GM12878 (cell line): ENCODE measurements at regions not wholly inside any gene's neighbourhood (a gene's known extent, or its start where the extent isn't known, plus 50 kb on each side); places are given as distances from the start of the nearest gene placed in this dataset.
"Not testable (repeated sequence)": the region's sequence is repeated elsewhere in the genome, so short reads cannot be mapped to it uniquely, and the experiment has no call there.

Experiments
- ATAC-seq: fragments of 200-7000 bp; cut with Tn5 transposase; 3 replicates; pipeline ENCODE4 v1.9.1; 2020; ENCODE audit warnings: mild to moderate bottlenecking, moderate library complexity
- BruUV-seq: library from RNA; stranded (reverse); fragments of 400-500 nt; replicated peaks from 2 replicates; lab custom pipeline; 2021; lab: Mats Ljungman, UMichigan
- CTCF ChIA-PET: fragments of 300-600 bp; sonication (Branson Sonifier 250); formaldehyde crosslinking; extraction: SDS; loops from one replicate; lab custom pipeline; 2021; ENCODE audit warnings: inconsistent platforms; lab: Yijun Ruan, JAX
- POLR2A ChIA-PET: fragments of 350-600 bp; formaldehyde crosslinking; extraction: SDS; loops from one replicate; lab custom pipeline; 2021; ENCODE audit warnings: inconsistent platforms; lab: Charles Lee
- RAD21 ChIA-PET: fragments of 300-600 bp; sonication (Branson Sonifier 250); formaldehyde crosslinking; loops from one replicate; lab custom pipeline; 2023; ENCODE audit warnings: antibody characterized with exemption; ENCODE audit not compliant: unreplicated experiment; lab: Charles Lee
- SMC1A ChIA-PET: fragments of 300-600 bp; sonication (Branson Sonifier 250); formaldehyde crosslinking; loops from one replicate; lab custom pipeline; 2023; ENCODE audit not compliant: unreplicated experiment, uncharacterized antibody; lab: Charles Lee
- DNase-seq: peaks from one replicate; pipeline ENCODE4 v3.0.0-alpha.2; 2011; ENCODE audit warnings: low read depth, low spot score
- FAIRE-seq: peaks from 3 replicates; lab custom pipeline; 2011; peaks lifted over from hg19 to GRCh38; lab: Jason Lieb, UNC
- H2AFZ ChIP-seq: 2 replicates; pipeline ENCODE4 v1.6.0; 2011; ENCODE audit warnings: low read depth, low read length, control low read depth; ENCODE audit not compliant: control insufficient read depth
- H3K27ac ChIP-seq: 2 replicates; pipeline ENCODE4 v1.5.1; 2011; ENCODE audit warnings: control low read depth; ENCODE audit not compliant: control insufficient read depth, insufficient read depth
- H3K27me3 ChIP-seq, 2 experiments: replicated peaks in 1 of 2; 2 replicates each; pipeline versions ENCODE4 v1.6.0 to v1.6.1; 2011; ENCODE audit warnings: low read length in 1 of 2; ENCODE audit not compliant: control insufficient read depth in 2 of 2, insufficient read depth in 2 of 2
- H3K36me3 ChIP-seq, 2 experiments: 2 replicates each; pipeline ENCODE4 v1.5.1; 2011; ENCODE audit warnings: low read length in 1 of 2; ENCODE audit not compliant: control insufficient read depth in 2 of 2, insufficient read depth in 2 of 2
- H3K4me1 ChIP-seq: 2 replicates; pipeline ENCODE4 v1.6.1; 2011; ENCODE audit warnings: mild to moderate bottlenecking, low read length, moderate library complexity, mixed read lengths; ENCODE audit not compliant: control insufficient read depth, insufficient read depth
- H3K4me2 ChIP-seq: 2 replicates; pipeline ENCODE4 v1.6.0; 2011; ENCODE audit warnings: control low read depth; ENCODE audit not compliant: control insufficient read depth, insufficient read depth
- H3K4me3 ChIP-seq: fragments of 200-600 bp; sonication (generic); 2 replicates; pipeline ENCODE4 v1.5.1; 2016
- H3K79me2 ChIP-seq: 2 replicates; pipeline ENCODE4 v1.6.0; 2011; ENCODE audit warnings: low read length; ENCODE audit not compliant: control insufficient read depth, insufficient read depth
- H3K9ac ChIP-seq: 2 replicates; pipeline ENCODE4 v1.8.0; 2011; ENCODE audit warnings: low read length, control low read depth, mixed read lengths; ENCODE audit not compliant: control insufficient read depth, insufficient read depth
- H3K9me3 ChIP-seq: replicated peaks from 3 replicates; pipeline ENCODE4 v1.5.1; 2011; ENCODE audit warnings: mild to moderate bottlenecking, low read length; ENCODE audit not compliant: control insufficient read depth, insufficient read depth
- H4K20me1 ChIP-seq: 2 replicates; pipeline ENCODE4 v1.6.0; 2011; ENCODE audit not compliant: control insufficient read depth, insufficient read depth
- ETV6 ChIP-seq, 2 experiments: fragments of 450-650 bp in 1 of 2; IDR thresholded peaks in 1 of 2; conservative IDR thresholded peaks in 1 of 2; 2 replicates each; pipeline ENCODE4 v1.6.1; 2014; ENCODE audit warnings: antibody characterized with exemption in 1 of 2, borderline replicate concordance in 1 of 2, low read depth in 1 of 2, mild to moderate bottlenecking in 1 of 2, moderate library complexity in 1 of 2
- NFXL1 ChIP-seq: fragments of 450-650 bp; IDR thresholded peaks from 2 replicates; pipeline ENCODE4 v1.6.1; 2017; ENCODE audit warnings: antibody characterized with exemption, mild to moderate bottlenecking, borderline replicate concordance
- WGBS: methylation state at CpG from one replicate; pipeline ENCODE4 v1.1.6; 2016; ENCODE audit warnings: low lambda C conversion rate; ENCODE audit not compliant: insufficient replicate concordance, insufficient coverage; ENCODE audit errors: missing lambda C conversion rate; 5-methylcytosine and 5-hydroxymethylcytosine counted together
- in situ Hi-C: fragments of 300-500 bp; cut with MboI; formaldehyde crosslinking; loops from 9 replicates; pipeline ENCODE4 v1.14.3; 2018; ENCODE audit warnings: mixed read lengths
- intact Hi-C: fragments of 100-400 bp; cut with micrococcal nuclease; formaldehyde crosslinking; loops from one replicate; pipeline ENCODE4 v1.14.2; 2022; ENCODE audit not compliant: unreplicated experiment

- BruUV-seq, result not testable (repeated sequence)
Observed at GRCh38 chr17:62137734-62138624, 72.9 kb upstream of the MED13 start.

GRCh38 chr17:62137013-62137733, 72.1 kb upstream of the MED13 start:
- in situ Hi-C loops, H3K4me2 ChIP-seq, H3K79me2 ChIP-seq, H3K9ac ChIP-seq, FAIRE-seq, RAD21 ChIA-PET, BruUV-seq, ATAC-seq, intact Hi-C loops, SMC1A ChIA-PET, H3K27me3 ChIP-seq, H3K36me3 ChIP-seq, H3K4me3 ChIP-seq, H4K20me1 ChIP-seq, DNase-seq, CTCF ChIA-PET, H3K4me1 ChIP-seq, H2AFZ ChIP-seq, H3K9me3 ChIP-seq, H3K27ac ChIP-seq: not testable (repeated sequence)
- WGBS, result 89% methylated on average over 40 of the region's 40 CpGs
- POLR2A ChIA-PET, result interaction anchor here (0.6 kb wide), 1 partner anchor 907 kb away, joined by 3 read pairs; no protein-coding TSS in a partner anchor

More at GRCh38 chr17:62137734-62138624, 72.9 kb upstream of the MED13 start:
- H3K79me2 ChIP-seq, H4K20me1 ChIP-seq, intact Hi-C loops, DNase-seq, H3K4me3 ChIP-seq, POLR2A ChIA-PET, RAD21 ChIA-PET, H3K27me3 ChIP-seq, CTCF ChIA-PET, H3K4me1 ChIP-seq, FAIRE-seq, H3K36me3 ChIP-seq, ATAC-seq, in situ Hi-C loops, H3K9me3 ChIP-seq, SMC1A ChIA-PET, H3K27ac ChIP-seq, H2AFZ ChIP-seq, H3K9ac ChIP-seq: not testable (repeated sequence)
- H3K4me2 ChIP-seq, result 0 out of 2 replicates have a peak overlapping the region, but pooled peaks have one; percentile 30
- 57% methylated on average over 75 of the region's 92 CpGs for WGBS
- TF ChIP-seq NFXL1, result peak; percentile 51; the same call in 1 of the 2 replicates
- 0 out of 4 replicates have a peak, but pooled peaks of 1 of the 2 experiments have one; percentile 43 for TF ChIP-seq ETV6 (conservative IDR thresholded peaks at IDR 0.05 in 1 of 2, IDR thresholded peaks at IDR 0.05 in 1 of 2; ENCODE audit: borderline replicate concordance in 1 of 2, low read depth in 1 of 2)
